Right atrium auricular region (tissue), 2 donors: ENCODE measurements at regions not wholly inside any gene's neighbourhood (a gene's known extent, or its start where the extent isn't known, plus 50 kb on each side); places are given as distances from the start of the nearest gene placed in this dataset.

Experiments used
- DNase-seq: peaks from one replicate; pipeline ENCODE4 v3.0.0-alpha.2; 2019; ENCODE audit warnings: low spot score
- H3K27ac ChIP-seq, 2 donors: fragments of 200-600 bp; sonication (generic); 1 replicate in 1 of 2; 2 replicates in 1 of 2; pipeline ENCODE4 v1.5.1; 2016 to 2019
- H3K27me3 ChIP-seq, 2 donors: fragments of 200-600 bp; sonication (generic); one replicate each; pipeline versions ENCODE4 v1.5.1 to v1.6.0; 2017 to 2019
- H3K36me3 ChIP-seq: fragments of 200-600 bp; sonication (generic); one replicate; pipeline ENCODE4 v1.5.1; 2016
- H3K4me1 ChIP-seq, 2 donors: fragments of 200-600 bp; sonication (generic); one replicate each; pipeline versions ENCODE4 v1.5.1 to v1.6.0; 2017 to 2019
- H3K4me3 ChIP-seq, 2 donors: fragments of 200-600 bp; sonication (generic); 1 replicate in 1 of 2; 2 replicates in 1 of 2; pipeline ENCODE4 v1.5.1; 2017 to 2019; ENCODE audit warnings: mild to moderate bottlenecking in 1 of 2, moderate library complexity in 1 of 2
- H3K9me3 ChIP-seq, 2 donors: fragments of 200-600 bp; sonication (generic); one replicate each; pipeline ENCODE4 v1.5.1; 2019
- CTCF ChIP-seq, 2 donors: fragments of 200-600 bp; sonication (generic); IDR thresholded peaks; one replicate each; pipeline ENCODE4 v1.5.1; 2019; ENCODE audit warnings: antibody characterized with exemption in 2 of 2

GRCh38 chr9:93825348-93826115, 129.6 kb downstream of the BARX1 start:
- Histone ChIP-seq H3K27me3 (no peaks in the 10 kb centered on the region), H3K27ac (no peak overlapping the region), H3K4me3 (no peak overlapping the region), H3K4me1 (peaks cover 0 to 4% of the 10 kb centered on the region in 2 donors), H3K36me3 (no peaks in the 10 kb centered on the region), H3K9me3 (peaks cover 0 to 12% of the 10 kb centered on the region in 2 donors)
- no peak for DNase-seq
- no peak for TF ChIP-seq CTCF (IDR thresholded peaks at IDR 0.05)

GRCh38 chr9:93824386-93825294, 130.5 kb downstream of the BARX1 start:
- Histone ChIP-seq H3K9me3 (peaks cover 0 to 12% of the 10 kb centered on the region in 2 donors), H3K27ac (no peak overlapping the region), H3K27me3 (no peaks in the 10 kb centered on the region), H3K4me1 (peaks cover 0 to 4% of the 10 kb centered on the region in 2 donors), H3K36me3 (no peaks in the 10 kb centered on the region), H3K4me3 (no peak overlapping the region)
- DNase-seq, result peak; percentile 52
- TF ChIP-seq CTCF (IDR thresholded peaks at IDR 0.05), result no peak

GRCh38 chr9:93823245-93824072, 131.7 kb downstream of the BARX1 start:
- peaks cover 0 to 4% of the 10 kb centered on the region in 2 donors for H3K27me3 ChIP-seq
- no peak for DNase-seq
- H3K36me3 ChIP-seq, result no peaks in the 10 kb centered on the region

GRCh38 chr9:93822229-93822628, 132.9 kb downstream of the BARX1 start:
- no peak overlapping the region for H3K27ac ChIP-seq

More at GRCh38 chr9:93823245-93824072, 131.7 kb downstream of the BARX1 start:
- peaks cover 0 to 4% of the 10 kb centered on the region in 2 donors for H3K4me1 ChIP-seq
- no peak overlapping the region for H3K4me3 ChIP-seq
- no peak for TF ChIP-seq CTCF (IDR thresholded peaks at IDR 0.05)
- peaks cover 0 to 12% of the 10 kb centered on the region in 2 donors for H3K9me3 ChIP-seq
- no peak overlapping the region for H3K27ac ChIP-seq

More at GRCh38 chr9:93822229-93822628, 132.9 kb downstream of the BARX1 start:
- DNase-seq, result no peak
- Histone ChIP-seq H3K27me3 (peaks cover 0 to 4% of the 10 kb centered on the region in 2 donors), H3K4me1 (no peaks in the 10 kb centered on the region), H3K9me3 (peaks cover 0 to 12% of the 10 kb centered on the region in 2 donors), H3K4me3 (no peak overlapping the region), H3K36me3 (no peaks in the 10 kb centered on the region)
- no peak for TF ChIP-seq CTCF (IDR thresholded peaks at IDR 0.05)
